ENCODE measurements at regions not wholly inside any gene's neighbourhood (a gene's known extent, or its start where the extent isn't known, plus 50 kb on each side); places are given as distances from the start of the nearest gene placed in this dataset.

GRCh38 chr5:79878136-79878679 is 112.9 kb downstream of the MTX3 start:
- Histone ChIP-seq H3K9me3 (no peaks in the 10 kb centered on the region), H3K36me3 (no peaks in the 10 kb centered on the region), H3K4me1 (no peaks in the 10 kb centered on the region), H3K27ac (no peak overlapping the region), H3K27me3 (peaks cover 0 to 5% of the 10 kb centered on the region in 2 donors), H3K4me3 (no peak overlapping the region)
- intact Hi-C loops (cut with DNase I), result no loop called here
- DNase-seq, result no peak
- TF ChIP-seq CTCF (IDR thresholded peaks at IDR 0.05), result no peak
- ATAC-seq, result no peak

GRCh38 chr5:79876456-79876855 is 114.6 kb downstream of the MTX3 start:
- no peak for ATAC-seq
- intact Hi-C loops (cut with DNase I), result no loop called here

GRCh38 chr5:79875230-79875629 is 115.8 kb downstream of the MTX3 start:
- intact Hi-C loops (cut with DNase I), result no loop called here
- H3K4me1 ChIP-seq, result no peaks in the 10 kb centered on the region
- no peak overlapping the region for H3K4me3 ChIP-seq
- peaks cover 0 to 6% of the 10 kb centered on the region in 2 donors for H3K27me3 ChIP-seq
- no peak for DNase-seq
- H3K36me3 ChIP-seq, result no peaks in the 10 kb centered on the region
- no peak overlapping the region for H3K27ac ChIP-seq
- no peak for TF ChIP-seq CTCF (IDR thresholded peaks at IDR 0.05)
- no peak for ATAC-seq
- H3K9me3 ChIP-seq, result no peaks in the 10 kb centered on the region

More at GRCh38 chr5:79876456-79876855, 114.6 kb downstream of the MTX3 start:
- Histone ChIP-seq H3K4me3 (no peak overlapping the region), H3K9me3 (no peaks in the 10 kb centered on the region), H3K36me3 (no peaks in the 10 kb centered on the region), H3K27me3 (peaks cover 0 to 5% of the 10 kb centered on the region in 2 donors), H3K27ac (no peak overlapping the region), H3K4me1 (no peaks in the 10 kb centered on the region)
- no peak for TF ChIP-seq CTCF (IDR thresholded peaks at IDR 0.05)
- DNase-seq, result no peak

GRCh38 chr5:79873187-79873586 is 117.9 kb downstream of the MTX3 start:
- no peak overlapping the region for H3K4me3 ChIP-seq
- H3K27me3 ChIP-seq, result peaks cover 0 to 15% of the 10 kb centered on the region in 2 donors
- H3K27ac ChIP-seq, result no peak overlapping the region
- no peaks in the 10 kb centered on the region for H3K36me3 ChIP-seq
- no peak for TF ChIP-seq CTCF (IDR thresholded peaks at IDR 0.05)
- no peaks in the 10 kb centered on the region for H3K9me3 ChIP-seq
- DNase-seq, result no peak
- H3K4me1 ChIP-seq, result no peaks in the 10 kb centered on the region
- no peak for ATAC-seq
- intact Hi-C loops (cut with DNase I), result no loop called here

- ATAC-seq, result no peak
- Histone ChIP-seq H3K27ac (no peak overlapping the region), H3K27me3 (peaks cover 0 to 15% of the 10 kb centered on the region in 2 donors), H3K9me3 (no peaks in the 10 kb centered on the region), H3K4me1 (no peaks in the 10 kb centered on the region), H3K36me3 (no peaks in the 10 kb centered on the region), H3K4me3 (no peak overlapping the region)
- intact Hi-C loops (cut with DNase I), result no loop called here
- no peak for TF ChIP-seq CTCF (IDR thresholded peaks at IDR 0.05)
- no peak for DNase-seq
Observed at GRCh38 chr5:79872291-79872690, 118.8 kb downstream of the MTX3 start.
